Left lung (tissue), 4 donors: ENCODE measurements at regions not wholly inside any gene's neighbourhood (a gene's known extent, or its start where the extent isn't known, plus 50 kb on each side); places are given as distances from the start of the nearest gene placed in this dataset.
A peak's percentile ranks its signal among the peaks of the same experiment; 100 is the strongest.

ENCODE experiments used
- ATAC-seq: fragments of 200-7000 bp; cut with Tn5 transposase; one replicate; pipeline ENCODE4 v1.9.1; 2020; ENCODE audit warnings: moderate library complexity
- DNase-seq, 4 donors: peaks; one replicate each; pipeline ENCODE4 v3.0.0-alpha.2; 2013 to 2020
- H3K27ac ChIP-seq, 2 donors: fragments of 200-600 bp; sonication (generic) in 1 of 2; one replicate each; pipeline versions ENCODE4 v1.5.0 to v1.8.0; 2020 to 2021
- H3K27me3 ChIP-seq, 2 donors: fragments of 200-600 bp; sonication (generic) in 1 of 2; one replicate each; pipeline versions ENCODE4 v1.5.0 to v1.8.0; 2020 to 2021
- H3K36me3 ChIP-seq, 2 donors: fragments of 200-600 bp; sonication (generic) in 1 of 2; one replicate each; pipeline versions ENCODE4 v1.5.0 to v1.8.0; 2020 to 2021
- H3K4me1 ChIP-seq, 2 donors: fragments of 200-600 bp; one replicate each; pipeline ENCODE4 v1.8.0; 2021
- H3K4me3 ChIP-seq, 2 donors: fragments of 200-600 bp; sonication (generic) in 1 of 2; one replicate each; pipeline versions ENCODE4 v1.5.0 to v1.8.0; 2020 to 2021; ENCODE audit warnings: mild to moderate bottlenecking in 1 of 2
- H3K9me3 ChIP-seq, 2 donors: fragments of 200-600 bp; sonication (generic) in 1 of 2; one replicate each; pipeline versions ENCODE4 v1.5.0 to v1.8.0; 2020 to 2021
- CTCF ChIP-seq, 2 donors: fragments of 200-600 bp; sonication (generic) in 1 of 2; IDR thresholded peaks; one replicate each; pipeline versions ENCODE4 v1.5.0 to v1.8.0; 2021; ENCODE audit warnings: antibody characterized with exemption in 2 of 2
- intact Hi-C, 2 donors: fragments of 100-400 bp; cut with DNase I; formaldehyde crosslinking; loops; one replicate each; pipeline versions ENCODE4 v1.11.2 to v1.14.2; 2022
- donor health status: DM: no; HTN: yes; CAD: no.
- donor health status: DM: no; HTN: no; CAD: no.

- H3K4me3 ChIP-seq = no peak overlapping the region
- ATAC-seq = no peak
- H3K36me3 ChIP-seq = no peaks in the 10 kb centered on the region
- no peaks in the 10 kb centered on the region for H3K4me1 ChIP-seq
- no peak overlapping the region for H3K27ac ChIP-seq
- intact Hi-C loops = no loop called here
- DNase-seq = no peak
- no peak for TF ChIP-seq CTCF (IDR thresholded peaks at IDR 0.05)
- H3K9me3 ChIP-seq = no peaks in the 10 kb centered on the region
- peaks cover 0 to 10% of the 10 kb centered on the region in 2 donors for H3K27me3 ChIP-seq
Measured at GRCh38 chr18:5640939-5641338, 97.1 kb upstream of the EPB41L3 start.

GRCh38 chr18:5639131-5639530 is 95.3 kb upstream of the EPB41L3 start:
- H3K9me3 ChIP-seq = no peaks in the 10 kb centered on the region
- no peak for TF ChIP-seq CTCF (IDR thresholded peaks at IDR 0.05)
- ATAC-seq (no peak), DNase-seq (no peak)
- no peak overlapping the region for H3K27ac ChIP-seq
- H3K27me3 ChIP-seq = peaks cover 0 to 10% of the 10 kb centered on the region in 2 donors
- H3K36me3 ChIP-seq = no peaks in the 10 kb centered on the region
- H3K4me3 ChIP-seq = no peak overlapping the region
- H3K4me1 ChIP-seq = no peaks in the 10 kb centered on the region
- intact Hi-C loops = no loop called here

- no peak for ATAC-seq
- intact Hi-C loops = no loop called here
Measured at GRCh38 chr18:5632041-5632440, 88.2 kb upstream of the EPB41L3 start.

DNA sequence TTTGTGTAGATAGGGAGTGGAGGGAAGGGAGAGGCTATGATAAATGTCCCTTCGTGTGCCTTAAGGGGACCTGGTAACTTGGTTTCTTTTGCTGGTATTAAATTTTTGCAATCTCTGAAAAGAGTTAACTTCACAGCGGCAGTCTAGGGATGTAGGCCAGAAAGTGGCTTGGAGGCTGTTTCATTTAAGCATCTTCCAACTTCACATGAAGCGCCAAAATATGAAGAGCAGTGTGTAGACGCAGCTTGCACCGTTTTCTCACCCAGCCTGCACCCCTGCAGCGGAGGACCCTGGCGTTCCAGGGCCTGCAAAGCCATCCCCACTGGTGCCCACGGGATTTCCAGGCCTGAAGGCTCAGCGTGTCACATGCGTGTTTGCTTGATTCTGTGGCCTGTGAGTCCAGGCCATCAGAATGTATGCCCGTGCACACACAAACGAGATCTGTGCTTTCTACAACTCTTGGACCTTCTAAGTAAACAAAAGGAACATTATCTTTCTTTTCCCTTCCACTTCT is 87.2 kb upstream of the EPB41L3 start:
- Histone ChIP-seq H3K36me3 (no peaks in the 10 kb centered on the region), H3K27ac (no peak overlapping the region), H3K4me1 (peaks cover 0 to 21% of the 10 kb centered on the region in 2 donors), H3K9me3 (no peaks in the 10 kb centered on the region), H3K4me3 (peak overlapping the region; percentile 57 to 60), H3K27me3 (peaks cover 0 to 73% of the 10 kb centered on the region in 2 donors)
- intact Hi-C loops = no loop called here
- no peak for TF ChIP-seq CTCF (IDR thresholded peaks at IDR 0.05)
- no peak for DNase-seq
- no peak for ATAC-seq

More at GRCh38 chr18:5632041-5632440, 88.2 kb upstream of the EPB41L3 start:
- no peaks in the 10 kb centered on the region for H3K9me3 ChIP-seq
- no peak for DNase-seq
- no peak overlapping the region for H3K4me3 ChIP-seq
- H3K4me1 ChIP-seq = peaks cover 0 to 21% of the 10 kb centered on the region in 2 donors
- no peaks in the 10 kb centered on the region for H3K36me3 ChIP-seq
- H3K27ac ChIP-seq = no peak overlapping the region
- TF ChIP-seq CTCF (IDR thresholded peaks at IDR 0.05) = no peak
- peaks cover 0 to 62% of the 10 kb centered on the region in 2 donors for H3K27me3 ChIP-seq

GRCh38 chr18:5630057-5630899 is 86.5 kb upstream of the EPB41L3 start:
- peak overlapping the region; percentile 57 to 75 for H3K27ac ChIP-seq
- peak overlapping the region; percentile 57 to 60 for H3K4me3 ChIP-seq
- peaks cover 0 to 21% of the 10 kb centered on the region in 2 donors for H3K4me1 ChIP-seq
- ATAC-seq (peak; percentile 90), DNase-seq (peak; percentile 62 to 93 (median 84))
- no peaks in the 10 kb centered on the region for H3K9me3 ChIP-seq
- TF ChIP-seq CTCF (IDR thresholded peaks at IDR 0.05) = no peak
- H3K27me3 ChIP-seq = peaks cover 0 to 79% of the 10 kb centered on the region in 2 donors
- intact Hi-C loops = no loop called here
- no peaks in the 10 kb centered on the region for H3K36me3 ChIP-seq
